ENCODE measurements at regions not wholly inside any gene's neighbourhood (a gene's known extent, or its start where the extent isn't known, plus 50 kb on each side); places are given as distances from the start of the nearest gene placed in this dataset.

DNA sequence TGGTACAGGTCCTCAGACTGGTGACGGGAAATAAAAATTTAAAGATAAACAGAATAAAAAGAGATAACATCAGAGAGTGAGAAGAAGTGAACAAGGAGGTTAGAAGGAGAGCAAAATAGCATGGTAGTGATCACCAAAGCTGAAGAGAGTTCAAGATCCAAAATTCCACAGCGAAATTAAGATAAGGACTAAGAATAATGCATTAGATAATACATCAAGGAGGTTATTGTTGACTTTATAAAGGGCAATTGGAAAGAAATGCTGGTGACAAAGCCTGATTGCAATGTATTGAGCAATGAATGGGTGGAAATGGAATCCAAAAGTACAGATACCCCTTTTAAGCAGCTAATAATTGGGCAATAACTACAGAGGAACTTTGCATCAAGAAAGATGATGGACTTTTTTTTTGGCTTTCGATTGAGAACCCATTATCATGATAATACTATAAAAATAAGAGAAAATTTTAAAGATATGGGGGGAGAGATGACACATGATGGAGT is 101.6 kb upstream of the MAP9 start:
- TF ChIP-seq, protein P1, sequence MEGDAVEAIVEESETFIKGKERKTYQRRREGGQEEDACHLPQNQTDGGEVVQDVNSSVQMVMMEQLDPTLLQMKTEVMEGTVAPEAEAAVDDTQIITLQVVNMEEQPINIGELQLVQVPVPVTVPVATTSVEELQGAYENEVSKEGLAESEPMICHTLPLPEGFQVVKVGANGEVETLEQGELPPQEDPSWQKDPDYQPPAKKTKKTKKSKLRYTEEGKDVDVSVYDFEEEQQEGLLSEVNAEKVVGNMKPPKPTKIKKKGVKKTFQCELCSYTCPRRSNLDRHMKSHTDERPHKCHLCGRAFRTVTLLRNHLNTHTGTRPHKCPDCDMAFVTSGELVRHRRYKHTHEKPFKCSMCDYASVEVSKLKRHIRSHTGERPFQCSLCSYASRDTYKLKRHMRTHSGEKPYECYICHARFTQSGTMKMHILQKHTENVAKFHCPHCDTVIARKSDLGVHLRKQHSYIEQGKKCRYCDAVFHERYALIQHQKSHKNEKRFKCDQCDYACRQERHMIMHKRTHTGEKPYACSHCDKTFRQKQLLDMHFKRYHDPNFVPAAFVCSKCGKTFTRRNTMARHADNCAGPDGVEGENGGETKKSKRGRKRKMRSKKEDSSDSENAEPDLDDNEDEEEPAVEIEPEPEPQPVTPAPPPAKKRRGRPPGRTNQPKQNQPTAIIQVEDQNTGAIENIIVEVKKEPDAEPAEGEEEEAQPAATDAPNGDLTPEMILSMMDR (IDR thresholded peaks at IDR 0.05; ENCODE audit: low read length) = no peak
- TF ChIP-seq EZH2 (IDR thresholded peaks at IDR 0.05; ENCODE audit: borderline replicate concordance, low read length) = no peak

Measured in OCI-LY1 (cell line).